Esophagus squamous epithelium (tissue), 4 donors: ENCODE measurements at regions not wholly inside any gene's neighbourhood (a gene's known extent, or its start where the extent isn't known, plus 50 kb on each side); places are given as distances from the start of the nearest gene placed in this dataset.

Source experiments
- CTCF ChIP-seq, 6 experiments: fragments of 450-650 bp in 4 of 6; fragments of 200-600 bp in 2 of 6; sonication (generic) in 2 of 6; IDR thresholded peaks; one replicate each; pipeline ENCODE4 v1.5.1; 2016 to 2019; ENCODE audit warnings: antibody characterized with exemption in 6 of 6, mild to moderate bottlenecking in 4 of 6, moderate library complexity in 4 of 6
- POLR2A ChIP-seq, 4 donors: fragments of 450-650 bp; IDR thresholded peaks; one replicate each; pipeline ENCODE4 v1.6.1; 2017; ENCODE audit warnings: antibody characterized with exemption in 4 of 4, mild to moderate bottlenecking in 4 of 4, moderate library complexity in 3 of 4

- TF ChIP-seq CTCF (IDR thresholded peaks at IDR 0.05) (no peak), POLR2A (IDR thresholded peaks at IDR 0.05) (no peak)
These were observed 70.7 kb upstream of the IGLL5 start for GRCh38 chr22:22816766-22817410.
